Activated CD8-positive, alpha-beta memory T cell treated with anti-CD3 and anti-CD28 coated beads, Interleukin-2, amount 10 ng/mL, durations not matched to agents 7 days and 5 days (primary cell): ENCODE measurements at regions not wholly inside any gene's neighbourhood (a gene's known extent, or its start where the extent isn't known, plus 50 kb on each side); places are given as distances from the start of the nearest gene placed in this dataset.
"Not testable (repeated sequence)": the region's sequence is repeated elsewhere in the genome, so short reads cannot be mapped to it uniquely, and the experiment has no call there.

Source experiments
- ATAC-seq: fragments of 150-1000 bp; cut with Tn5 transposase; one replicate; pipeline ENCODE4 v1.10.0; 2021; ENCODE audit warnings: moderate library complexity
- CTCF ChIA-PET: fragments of 350-600 bp; sonication (Branson Sonifier 250); formaldehyde crosslinking; loops from one replicate; lab custom pipeline; 2021; ENCODE audit warnings: antibody characterized with exemption; lab: Charles Lee
- DNase-seq: peaks from one replicate; pipeline ENCODE4 v3.0.0-alpha.2; 2020
- H3K27ac Mint-ChIP-seq: one replicate; pipeline ENCODE4 v1.8.0; 2021; ENCODE audit warnings: mild to moderate bottlenecking, mixed read lengths
- H3K27me3 Mint-ChIP-seq: one replicate; pipeline ENCODE4 v1.8.0; 2021; ENCODE audit warnings: mixed read lengths
- H3K36me3 Mint-ChIP-seq: one replicate; pipeline ENCODE4 v1.8.0; 2021; ENCODE audit warnings: mild to moderate bottlenecking, mixed read lengths
- H3K4me1 Mint-ChIP-seq: one replicate; pipeline ENCODE4 v1.8.0; 2021; ENCODE audit warnings: mixed read lengths
- H3K4me3 Mint-ChIP-seq: one replicate; pipeline ENCODE4 v1.8.0; 2021; ENCODE audit warnings: mild to moderate bottlenecking, moderate library complexity, mixed read lengths
- H3K9me3 Mint-ChIP-seq: one replicate; pipeline ENCODE4 v1.8.0; 2022; ENCODE audit warnings: low read depth, mixed read lengths

DNA sequence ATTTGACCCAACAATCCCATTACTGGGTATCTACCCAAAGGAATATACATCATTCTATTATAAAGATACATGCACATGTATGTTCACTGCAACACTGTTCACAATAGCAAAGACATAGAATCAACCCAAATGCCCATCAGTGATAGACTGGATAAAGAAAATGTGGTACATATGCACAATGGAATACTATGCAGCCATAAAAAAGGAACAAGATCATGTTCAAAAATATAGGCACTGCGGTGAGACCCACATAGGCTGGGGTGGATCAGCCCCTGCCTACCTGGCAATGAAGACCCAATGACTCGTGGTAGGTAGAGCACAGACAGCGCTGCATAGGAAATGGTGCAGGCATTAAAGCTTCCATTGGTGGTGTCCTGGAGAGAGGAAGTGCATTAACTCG, 88.6 kb upstream of the NFIL3 start:
- peaks cover 27% of the 10 kb centered on the region for H3K27me3 Mint-ChIP-seq
- CTCF ChIA-PET, ATAC-seq, H3K36me3 Mint-ChIP-seq, H3K4me3 Mint-ChIP-seq, DNase-seq, H3K27ac Mint-ChIP-seq, H3K9me3 Mint-ChIP-seq: not testable (repeated sequence)
- peaks cover 13% of the 10 kb centered on the region for H3K4me1 Mint-ChIP-seq

DNA sequence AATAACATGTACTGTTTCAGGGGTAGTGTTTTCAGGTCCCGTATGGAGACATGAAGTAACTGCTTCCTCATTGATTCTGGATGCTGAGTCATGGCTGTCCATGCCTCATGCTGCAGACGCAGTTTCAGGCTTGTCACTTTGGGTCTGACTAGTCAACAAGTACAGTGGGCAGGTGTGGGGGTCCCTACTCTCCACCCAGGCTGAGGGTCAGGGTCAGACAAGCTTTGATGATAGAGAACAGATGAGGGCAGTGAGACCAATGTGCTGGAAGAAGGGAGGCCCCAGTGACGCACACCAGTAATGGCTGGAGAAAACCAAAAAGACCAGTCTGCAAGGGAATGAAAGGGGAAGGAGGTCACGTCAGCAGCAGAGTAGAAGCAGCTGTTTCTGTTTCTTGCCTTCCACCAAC, 80.0 kb upstream of the NFIL3 start:
- H3K36me3 Mint-ChIP-seq: no peaks in the 10 kb centered on the region
- peaks cover 13% of the 10 kb centered on the region for H3K4me1 Mint-ChIP-seq
- peaks cover 31% of the 10 kb centered on the region for H3K27me3 Mint-ChIP-seq
- H3K27ac Mint-ChIP-seq: no peak overlapping the region
- H3K4me3 Mint-ChIP-seq: no peak overlapping the region
- CTCF ChIA-PET: no interaction called here
- ATAC-seq (no peak), DNase-seq (no peak)
- H3K9me3 Mint-ChIP-seq: no peaks in the 10 kb centered on the region

DNA sequence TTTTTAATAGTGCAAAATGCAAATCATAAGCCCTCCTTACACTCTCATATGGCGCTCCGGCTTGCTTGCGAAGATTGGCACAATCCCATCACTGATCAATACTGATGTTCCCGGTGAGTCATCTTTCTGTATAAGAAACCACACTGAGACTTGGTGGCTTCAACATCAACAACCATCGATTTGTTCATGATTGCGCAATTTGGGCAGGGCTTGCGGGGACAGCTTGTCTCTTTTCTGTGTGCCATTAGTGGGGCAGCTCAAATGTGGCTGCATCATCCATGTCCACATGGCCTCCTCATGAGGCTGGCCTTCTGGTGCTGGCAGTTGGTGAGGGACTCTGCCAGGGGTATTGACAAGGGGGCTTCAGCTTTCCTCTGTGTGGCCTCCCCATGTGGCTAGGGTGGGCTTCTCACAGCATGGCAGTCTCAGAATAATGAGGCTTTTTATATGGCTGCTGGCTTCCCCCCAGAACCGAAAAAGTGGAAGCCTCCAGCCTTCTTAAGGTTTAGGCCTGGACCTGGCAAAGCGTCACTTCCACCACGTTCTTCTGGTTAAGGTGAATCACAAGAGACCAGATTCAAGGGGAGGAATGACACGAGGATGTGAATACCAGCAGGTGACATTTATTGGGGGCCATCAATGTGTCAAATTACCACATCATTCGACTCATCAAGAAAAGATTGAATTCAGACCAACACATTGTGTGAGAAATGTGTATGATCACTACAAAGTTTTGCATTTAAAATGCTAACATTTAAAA, 79.5 kb upstream of the NFIL3 start:
- H3K27me3 Mint-ChIP-seq: peaks cover 31% of the 10 kb centered on the region
- no peak for ATAC-seq
- H3K9me3 Mint-ChIP-seq: no peaks in the 10 kb centered on the region
- no peaks in the 10 kb centered on the region for H3K36me3 Mint-ChIP-seq
- CTCF ChIA-PET: no interaction called here
- DNase-seq: no peak
- H3K27ac Mint-ChIP-seq: no peak overlapping the region
- H3K4me1 Mint-ChIP-seq: peaks cover 13% of the 10 kb centered on the region
- H3K4me3 Mint-ChIP-seq: no peak overlapping the region

DNA sequence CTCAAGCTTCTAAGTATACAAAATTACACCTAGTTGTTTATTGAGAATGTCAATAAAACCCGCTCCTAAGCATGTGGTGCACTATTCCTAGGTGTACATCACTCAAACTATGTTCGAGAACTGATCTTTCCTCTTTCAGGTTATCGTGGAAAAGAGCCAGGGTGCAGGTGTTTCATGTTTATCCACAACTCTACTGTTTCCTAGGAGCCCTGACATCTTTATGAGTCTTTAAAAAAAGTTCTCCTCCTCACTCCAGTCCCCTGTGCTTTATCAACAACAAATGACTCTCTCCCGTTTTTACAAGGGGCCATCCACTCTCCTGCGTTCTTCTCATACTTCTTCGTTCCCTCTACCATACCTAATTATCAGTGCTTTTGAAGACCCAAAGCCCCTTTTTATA, 78.8 kb upstream of the NFIL3 start:
- Mint-ChIP-seq H3K36me3 (no peaks in the 10 kb centered on the region), H3K4me3 (no peak overlapping the region), H3K27ac (no peak overlapping the region), H3K9me3 (no peaks in the 10 kb centered on the region), H3K4me1 (peaks cover 13% of the 10 kb centered on the region), H3K27me3 (peaks cover 25% of the 10 kb centered on the region)
- CTCF ChIA-PET: interaction anchor here (0.6 to 0.7 kb wide), 2 partner anchors 14 to 32 kb away, joined by 3 read pairs; no protein-coding TSS in a partner anchor
- DNase-seq: no peak
- ATAC-seq: no peak

DNA sequence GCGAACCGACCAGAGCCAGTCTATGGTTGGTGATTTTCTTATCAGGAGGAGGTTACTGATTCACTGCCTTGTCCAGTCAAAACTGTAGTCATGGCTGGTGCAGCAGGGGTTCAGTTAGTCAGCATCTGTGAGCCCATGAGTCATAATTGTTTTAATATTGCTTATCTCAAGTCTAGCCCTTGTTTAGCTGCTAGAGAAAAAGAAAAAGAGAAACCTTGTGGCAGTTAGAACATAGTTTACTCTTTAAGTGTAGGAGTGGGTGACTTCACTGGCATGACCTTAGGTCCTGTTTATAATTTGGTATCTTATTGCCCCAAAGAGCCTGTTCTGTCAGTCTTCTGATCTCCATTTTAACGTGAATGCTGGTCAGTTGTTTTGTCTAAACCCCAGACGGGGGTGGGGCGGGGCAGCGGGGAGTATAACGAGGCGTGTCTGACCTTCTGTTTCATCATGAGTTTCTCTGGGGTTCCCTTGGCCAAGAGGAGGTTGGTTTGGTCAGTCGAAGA, 76.9 kb upstream of the NFIL3 start:
- DNase-seq (peak; percentile 55), ATAC-seq (peak; percentile 82)
- Mint-ChIP-seq H3K4me3 (no peak overlapping the region), H3K4me1 (peaks cover 13% of the 10 kb centered on the region), H3K36me3 (no peaks in the 10 kb centered on the region), H3K9me3 (no peaks in the 10 kb centered on the region), H3K27me3 (peaks cover 24% of the 10 kb centered on the region), H3K27ac (no peak overlapping the region)
- CTCF ChIA-PET: no interaction called here

DNA sequence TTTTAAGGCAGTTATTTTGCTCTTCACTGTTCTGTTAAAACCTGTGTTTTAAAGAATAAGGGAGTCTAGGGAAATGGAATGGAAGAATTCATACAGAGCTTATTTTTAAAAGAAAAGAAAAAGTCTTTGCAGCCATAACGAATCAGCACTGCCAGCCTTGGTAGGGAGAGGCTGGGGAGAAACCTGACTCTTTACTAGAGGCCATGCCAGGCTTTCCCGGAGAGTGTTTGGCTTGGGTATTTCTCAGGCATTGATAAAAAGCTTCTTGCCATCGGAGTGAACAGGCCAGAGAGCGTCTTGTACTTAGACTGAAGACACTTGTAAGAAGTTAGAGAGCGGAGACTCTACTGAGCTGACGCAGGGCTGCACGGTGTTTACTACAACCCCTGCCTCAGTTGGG, 72.7 kb upstream of the NFIL3 start:
- H3K4me1 Mint-ChIP-seq: peaks cover 11% of the 10 kb centered on the region
- peaks cover 5% of the 10 kb centered on the region for H3K9me3 Mint-ChIP-seq
- no peak for DNase-seq
- ATAC-seq: no peak
- CTCF ChIA-PET: no interaction called here
- no peak overlapping the region for H3K4me3 Mint-ChIP-seq
- peaks cover 43% of the 10 kb centered on the region for H3K27me3 Mint-ChIP-seq
- no peak overlapping the region for H3K27ac Mint-ChIP-seq
- no peaks in the 10 kb centered on the region for H3K36me3 Mint-ChIP-seq

DNA sequence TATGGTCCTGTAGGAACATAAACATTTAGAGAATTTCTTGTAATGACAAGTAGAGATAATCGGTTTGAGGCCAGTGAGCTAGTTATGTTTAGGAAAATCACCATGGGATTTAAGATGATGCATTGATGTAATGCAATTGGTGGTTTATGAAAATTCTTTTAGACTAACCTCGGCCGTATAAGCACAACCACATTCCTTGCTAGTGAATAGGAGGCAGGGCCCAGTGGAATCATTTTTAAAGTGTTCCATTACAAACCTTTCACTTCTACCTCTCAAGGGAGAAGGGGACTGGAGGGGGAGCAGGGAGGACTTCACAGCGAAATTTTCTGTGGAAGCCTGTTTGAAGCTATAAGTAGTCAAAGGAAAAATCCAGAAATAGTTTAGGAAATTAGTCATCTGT, 71.8 kb upstream of the NFIL3 start:
- H3K9me3 Mint-ChIP-seq: peaks cover 5% of the 10 kb centered on the region
- H3K4me1 Mint-ChIP-seq: peaks cover 5% of the 10 kb centered on the region
- H3K36me3 Mint-ChIP-seq: no peaks in the 10 kb centered on the region
- CTCF ChIA-PET: no interaction called here
- no peak overlapping the region for H3K4me3 Mint-ChIP-seq
- DNase-seq: no peak
- peaks cover 47% of the 10 kb centered on the region for H3K27me3 Mint-ChIP-seq
- no peak for ATAC-seq
- no peak overlapping the region for H3K27ac Mint-ChIP-seq

DNA sequence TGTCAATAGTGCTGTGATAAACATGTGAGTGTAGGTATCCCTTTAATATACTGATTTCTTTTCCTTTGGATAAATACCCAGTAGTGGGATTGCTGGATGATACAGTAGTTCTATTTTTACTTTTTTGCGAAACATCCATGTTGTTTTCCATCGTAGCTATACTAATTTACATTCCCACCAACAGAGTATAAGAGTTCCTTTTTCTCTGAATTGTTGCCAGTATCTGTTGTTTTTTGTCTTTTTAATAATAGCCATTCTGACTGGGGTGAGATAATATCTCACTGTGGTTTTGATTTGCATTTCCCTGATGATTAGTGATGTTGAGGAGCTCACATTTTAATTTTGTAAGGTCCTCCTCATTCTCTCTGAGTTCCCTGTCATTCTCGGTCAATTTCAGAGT, 71.1 kb upstream of the NFIL3 start:
- H3K9me3 Mint-ChIP-seq: peaks cover 5% of the 10 kb centered on the region
- no peak overlapping the region for H3K4me3 Mint-ChIP-seq
- peaks cover 4% of the 10 kb centered on the region for H3K4me1 Mint-ChIP-seq
- DNase-seq (no peak), ATAC-seq (no peak)
- no peaks in the 10 kb centered on the region for H3K36me3 Mint-ChIP-seq
- H3K27ac Mint-ChIP-seq: no peak overlapping the region
- peaks cover 51% of the 10 kb centered on the region for H3K27me3 Mint-ChIP-seq
- CTCF ChIA-PET: no interaction called here

DNA sequence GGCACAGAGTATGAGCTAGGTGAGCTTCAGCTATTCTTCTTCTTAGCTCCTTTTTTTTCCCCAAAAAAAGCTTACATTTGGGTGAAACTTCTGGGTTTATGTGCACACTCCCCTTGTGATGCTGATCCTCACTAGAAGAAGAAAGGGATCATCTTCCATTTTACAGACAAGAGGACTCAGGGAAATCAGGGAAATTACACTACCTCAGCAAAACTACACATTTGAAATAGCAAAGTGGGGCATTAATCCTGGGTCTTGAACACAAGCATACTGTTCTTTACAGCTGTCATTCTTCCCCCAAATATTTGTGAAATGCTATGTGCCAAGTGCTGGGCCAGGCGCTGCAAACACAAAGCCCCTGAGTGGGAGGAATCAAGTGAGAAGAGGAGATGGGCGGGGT, 68.6 kb upstream of the NFIL3 start:
- CTCF ChIA-PET: no interaction called here
- no peaks in the 10 kb centered on the region for H3K36me3 Mint-ChIP-seq
- peaks cover 7% of the 10 kb centered on the region for H3K4me1 Mint-ChIP-seq

DNA sequence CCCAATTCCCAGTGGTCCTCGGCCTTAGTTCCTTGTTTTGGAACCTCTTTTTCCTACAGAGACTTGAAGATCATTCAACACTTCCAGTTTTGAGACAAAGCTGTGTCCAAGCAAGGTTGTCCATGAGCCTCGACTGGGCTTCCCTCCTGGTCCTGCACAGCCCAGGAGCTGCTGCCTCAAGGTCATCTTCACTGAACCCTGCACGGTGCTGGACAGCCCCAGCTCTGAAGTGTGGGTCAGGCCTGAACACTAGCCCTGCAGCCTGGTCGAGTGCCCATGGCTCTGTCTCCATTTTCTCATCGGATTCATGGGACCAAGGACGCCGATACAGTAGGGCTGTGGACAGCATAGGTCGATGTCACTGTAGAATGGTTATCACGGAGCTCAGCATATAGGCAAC, 68.0 kb upstream of the NFIL3 start:
- Mint-ChIP-seq H3K27ac (no peak overlapping the region), H3K4me3 (no peak overlapping the region), H3K36me3 (no peaks in the 10 kb centered on the region), H3K9me3 (peaks cover 5% of the 10 kb centered on the region), H3K4me1 (peaks cover 7% of the 10 kb centered on the region), H3K27me3 (peaks cover 53% of the 10 kb centered on the region)
- ATAC-seq: no peak
- no peak for DNase-seq
- CTCF ChIA-PET: no interaction called here

More for the DNA sequence above, 68.6 kb upstream of the NFIL3 start:
- DNase-seq (no peak), ATAC-seq (no peak)
- peaks cover 5% of the 10 kb centered on the region for H3K9me3 Mint-ChIP-seq
- H3K27ac Mint-ChIP-seq: no peak overlapping the region
- H3K27me3 Mint-ChIP-seq: peaks cover 54% of the 10 kb centered on the region
- no peak overlapping the region for H3K4me3 Mint-ChIP-seq

DNA sequence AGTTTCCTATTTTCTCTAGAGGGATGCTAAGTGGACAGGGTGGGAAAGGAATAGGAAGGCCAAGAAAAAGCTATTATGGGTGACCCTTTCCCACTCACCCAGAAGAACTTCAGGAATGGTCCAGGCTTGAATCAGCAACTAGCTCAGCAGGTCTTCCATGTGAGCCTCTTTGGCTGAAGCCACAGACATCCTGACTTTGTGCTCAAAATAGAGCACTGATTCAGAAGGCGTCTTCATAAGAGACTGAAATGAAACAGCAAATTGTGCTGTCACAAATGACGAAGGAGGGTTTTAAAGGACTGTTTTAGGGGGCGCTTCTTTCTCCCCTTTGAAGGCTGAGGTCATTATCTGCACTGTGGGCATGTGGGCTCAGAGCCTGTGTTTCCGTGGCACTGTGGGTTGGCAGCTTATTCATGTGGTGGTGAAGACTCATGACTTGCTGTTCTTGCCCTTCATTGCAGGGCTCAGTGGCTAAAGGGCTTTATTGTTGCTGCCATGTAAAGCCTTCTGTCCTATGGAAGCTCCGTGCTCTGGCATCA, 65.8 kb upstream of the NFIL3 start:
- CTCF ChIA-PET: interaction anchor here (0.6 to 1.2 kb wide), 2 partner anchors 13 to 105 kb away, joined by 3 read pairs; no protein-coding TSS in a partner anchor
- Mint-ChIP-seq H3K36me3 (no peaks in the 10 kb centered on the region), H3K4me1 (peaks cover 7% of the 10 kb centered on the region), H3K4me3 (no peak overlapping the region), H3K9me3 (peaks cover 2% of the 10 kb centered on the region), H3K27me3 (peaks cover 43% of the 10 kb centered on the region), H3K27ac (no peak overlapping the region)
- no peak for DNase-seq
- no peak for ATAC-seq

DNA sequence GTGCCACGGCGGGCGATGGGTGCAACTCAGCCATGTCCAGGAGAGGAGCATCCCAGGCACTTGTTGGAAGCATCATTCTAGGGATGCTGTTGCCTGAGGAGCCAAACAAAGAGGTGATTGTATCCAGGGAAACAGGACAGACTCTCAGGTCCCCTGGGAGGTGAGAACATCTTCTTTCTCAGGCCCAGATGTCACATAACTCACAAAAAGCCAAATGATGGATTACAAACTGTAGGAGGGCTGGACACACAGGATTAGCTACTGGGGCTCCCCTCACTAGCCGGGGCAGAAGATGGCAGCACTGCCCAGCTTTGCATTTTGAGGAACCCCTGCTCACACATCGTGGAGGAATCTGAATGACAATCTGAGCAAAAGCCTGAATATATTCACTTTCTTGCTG, 64.7 kb upstream of the NFIL3 start:
- Mint-ChIP-seq H3K27me3 (peaks cover 42% of the 10 kb centered on the region), H3K4me3 (no peak overlapping the region), H3K9me3 (no peaks in the 10 kb centered on the region), H3K27ac (no peak overlapping the region), H3K36me3 (no peaks in the 10 kb centered on the region), H3K4me1 (peaks cover 7% of the 10 kb centered on the region)
- CTCF ChIA-PET: interaction anchor here (1.2 kb wide), 1 partner anchor 14 kb away, joined by 3 read pairs; no protein-coding TSS in a partner anchor
- ATAC-seq (no peak), DNase-seq (no peak)

DNA sequence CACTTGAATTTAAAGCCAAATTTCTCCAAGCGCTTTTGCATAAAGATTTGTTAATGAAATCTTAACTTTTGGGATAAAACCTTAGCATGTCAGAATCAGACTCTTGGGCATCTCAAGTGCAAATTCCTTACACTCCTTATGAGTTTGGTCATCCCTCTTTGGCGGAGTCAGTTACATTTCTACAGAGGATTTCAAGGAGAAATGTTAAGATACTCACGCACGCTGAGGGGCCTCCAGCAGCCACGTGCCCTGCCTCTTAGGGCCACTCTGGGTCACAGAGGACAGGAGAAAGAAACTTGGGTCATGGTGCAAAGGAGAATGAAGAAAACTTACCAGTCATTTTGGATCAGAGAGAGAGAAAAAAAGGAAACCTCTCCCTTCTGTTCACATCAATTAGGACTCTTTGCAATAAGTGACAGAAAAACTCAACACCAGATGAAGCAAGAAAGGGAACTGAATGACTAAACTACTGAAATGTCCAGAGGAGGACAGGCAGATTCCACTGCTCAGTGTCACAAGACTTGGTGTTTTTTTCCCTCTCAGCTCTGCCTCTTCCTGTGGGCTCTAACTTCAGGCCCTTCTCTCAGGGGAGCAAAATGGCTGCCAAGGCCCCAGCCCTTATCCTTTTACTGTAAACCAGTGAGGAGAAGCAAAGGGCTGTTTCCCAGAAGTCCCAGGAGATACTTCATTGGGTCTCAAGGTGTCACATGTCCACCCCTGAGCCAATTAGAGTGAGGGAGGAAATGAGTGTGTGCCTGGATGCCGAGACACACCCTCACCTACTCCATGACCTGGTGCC, 63.3 kb upstream of the NFIL3 start:
- ATAC-seq: no peak
- no peak for DNase-seq
- Mint-ChIP-seq H3K9me3 (no peaks in the 10 kb centered on the region), H3K27ac (no peak overlapping the region), H3K27me3 (peaks cover 33% of the 10 kb centered on the region), H3K4me3 (no peak overlapping the region), H3K4me1 (peaks cover 7% of the 10 kb centered on the region), H3K36me3 (no peaks in the 10 kb centered on the region)
- CTCF ChIA-PET: no interaction called here
